Transverse colon (tissue), 3 donors: ENCODE measurements at regions not wholly inside any gene's neighbourhood (a gene's known extent, or its start where the extent isn't known, plus 50 kb on each side); places are given as distances from the start of the nearest gene placed in this dataset.

ENCODE experiments used
- EP300 ChIP-seq: sonication (generic); formaldehyde crosslinking; IDR thresholded peaks from one replicate; pipeline ENCODE4 v1.6.1; 2017; ENCODE audit warnings: antibody characterized with exemption, low read depth
- POLR2AphosphoS5 ChIP-seq, 3 donors: sonication (generic); formaldehyde crosslinking; IDR thresholded peaks; one replicate each; pipeline ENCODE4 v1.6.1; 2016; ENCODE audit warnings: antibody characterized with exemption in 3 of 3

GRCh38 chr2:16127958-16128357, 187.6 kb downstream of the MYCN start:
- TF ChIP-seq EP300 (no peak), POLR2AphosphoS5 (IDR thresholded peaks at IDR 0.05) (no peak)
